ENCODE measurements at regions not wholly inside any gene's neighbourhood (a gene's known extent, or its start where the extent isn't known, plus 50 kb on each side); places are given as distances from the start of the nearest gene placed in this dataset.

DNA sequence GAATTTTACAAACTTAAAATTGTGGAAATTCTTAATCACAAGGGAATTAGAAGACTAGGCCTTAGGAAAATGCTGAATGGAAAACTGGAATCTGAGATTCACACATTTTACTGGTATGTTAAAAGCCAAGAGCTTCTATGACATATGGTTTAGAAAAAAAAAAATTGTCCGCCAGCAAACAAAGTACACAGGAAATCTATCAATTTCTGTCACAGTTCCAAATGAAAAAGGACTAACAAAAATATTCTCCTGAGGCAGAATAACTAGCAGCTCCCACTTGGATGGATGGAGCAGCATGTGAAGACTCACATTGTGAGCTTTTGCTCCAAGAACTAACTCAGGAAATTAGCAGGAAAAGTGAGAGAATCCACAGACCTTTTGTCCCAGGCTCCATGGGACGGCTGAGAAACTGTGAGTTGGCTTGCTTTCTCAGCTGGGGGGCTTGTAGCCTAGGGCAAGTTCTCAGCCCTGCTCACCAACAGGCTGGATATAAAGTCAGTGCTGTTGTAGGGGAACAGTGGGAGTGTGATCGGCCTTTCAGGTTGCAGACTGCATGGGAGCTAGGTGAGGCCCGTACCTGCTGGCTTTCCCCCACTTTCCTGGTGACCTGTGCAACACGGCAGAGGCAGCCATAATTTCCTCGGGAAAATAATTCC, 731.1 kb upstream of the SGO1 start:
- no peaks in the 10 kb centered on the region for H3K4me1 ChIP-seq
- no peaks in the 10 kb centered on the region for H3K27me3 ChIP-seq (replicated peaks in 1 of 7)
- peaks cover 0 to 63% (median 44%) of the 10 kb centered on the region in 8 donors for H3K9me3 ChIP-seq
- WGBS, 5 donors = 62 to 79% (median 76%) methylated on average over 6 of the region's 6 CpGs
- TF ChIP-seq POLR2A (IDR thresholded peaks at IDR 0.05) = no peak
- TF ChIP-seq, protein P1, sequence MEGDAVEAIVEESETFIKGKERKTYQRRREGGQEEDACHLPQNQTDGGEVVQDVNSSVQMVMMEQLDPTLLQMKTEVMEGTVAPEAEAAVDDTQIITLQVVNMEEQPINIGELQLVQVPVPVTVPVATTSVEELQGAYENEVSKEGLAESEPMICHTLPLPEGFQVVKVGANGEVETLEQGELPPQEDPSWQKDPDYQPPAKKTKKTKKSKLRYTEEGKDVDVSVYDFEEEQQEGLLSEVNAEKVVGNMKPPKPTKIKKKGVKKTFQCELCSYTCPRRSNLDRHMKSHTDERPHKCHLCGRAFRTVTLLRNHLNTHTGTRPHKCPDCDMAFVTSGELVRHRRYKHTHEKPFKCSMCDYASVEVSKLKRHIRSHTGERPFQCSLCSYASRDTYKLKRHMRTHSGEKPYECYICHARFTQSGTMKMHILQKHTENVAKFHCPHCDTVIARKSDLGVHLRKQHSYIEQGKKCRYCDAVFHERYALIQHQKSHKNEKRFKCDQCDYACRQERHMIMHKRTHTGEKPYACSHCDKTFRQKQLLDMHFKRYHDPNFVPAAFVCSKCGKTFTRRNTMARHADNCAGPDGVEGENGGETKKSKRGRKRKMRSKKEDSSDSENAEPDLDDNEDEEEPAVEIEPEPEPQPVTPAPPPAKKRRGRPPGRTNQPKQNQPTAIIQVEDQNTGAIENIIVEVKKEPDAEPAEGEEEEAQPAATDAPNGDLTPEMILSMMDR (IDR thresholded peaks at IDR 0.05 in 8 of 11, conservative IDR thresholded peaks at IDR 0.05 in 3 of 11) = no peak
- TF ChIP-seq POLR2AphosphoS5 (IDR thresholded peaks at IDR 0.05) = no peak
- no peak for DNase-seq
- no peak overlapping the region for H3K27ac ChIP-seq
- no peaks in the 10 kb centered on the region for H3K36me3 ChIP-seq
- H3K4me3 ChIP-seq = no peak overlapping the region
- intact Hi-C loops (cut with DNase I; ENCODE audit: low total_unique reads) = no loop called here

DNA sequence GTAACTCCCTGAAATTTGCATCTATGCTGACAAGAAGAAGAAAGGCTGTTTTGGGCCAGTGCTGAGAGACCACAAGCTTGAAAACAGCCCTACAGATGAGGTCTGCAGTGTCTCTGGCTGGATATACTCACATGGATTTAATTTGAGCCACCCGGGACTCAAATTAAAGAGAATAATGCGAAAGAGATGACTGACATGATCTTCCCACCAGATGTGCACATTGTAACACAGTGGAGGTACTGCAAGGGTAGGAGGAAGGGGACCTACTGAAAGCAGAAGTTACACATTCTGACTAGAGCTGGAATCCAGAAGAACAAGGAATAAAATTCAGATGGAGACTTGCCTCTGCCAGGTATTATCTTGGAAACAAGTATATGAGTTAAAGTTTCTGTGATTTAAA, 728.3 kb upstream of the SGO1 start:
- intact Hi-C loops (cut with DNase I; ENCODE audit: low total_unique reads) = no loop called here
- no peaks in the 10 kb centered on the region for H3K4me1 ChIP-seq
- H3K27me3 ChIP-seq (replicated peaks in 1 of 7) = no peaks in the 10 kb centered on the region
- H3K9me3 ChIP-seq = peaks cover 0 to 36% (median 22%) of the 10 kb centered on the region in 8 donors
- no peak overlapping the region for H3K4me3 ChIP-seq
- no peak for DNase-seq
- no peaks in the 10 kb centered on the region for H3K36me3 ChIP-seq
- 84 to 88% (median 88%) methylated on average over 2 of the region's 2 CpGs for WGBS, 5 donors
- no peak overlapping the region for H3K27ac ChIP-seq
- TF ChIP-seq POLR2A (IDR thresholded peaks at IDR 0.05) (no peak), POLR2AphosphoS5 (IDR thresholded peaks at IDR 0.05) (no peak)
- TF ChIP-seq, protein P1 (IDR thresholded peaks at IDR 0.05 in 8 of 11, conservative IDR thresholded peaks at IDR 0.05 in 3 of 11) = no peak

DNA sequence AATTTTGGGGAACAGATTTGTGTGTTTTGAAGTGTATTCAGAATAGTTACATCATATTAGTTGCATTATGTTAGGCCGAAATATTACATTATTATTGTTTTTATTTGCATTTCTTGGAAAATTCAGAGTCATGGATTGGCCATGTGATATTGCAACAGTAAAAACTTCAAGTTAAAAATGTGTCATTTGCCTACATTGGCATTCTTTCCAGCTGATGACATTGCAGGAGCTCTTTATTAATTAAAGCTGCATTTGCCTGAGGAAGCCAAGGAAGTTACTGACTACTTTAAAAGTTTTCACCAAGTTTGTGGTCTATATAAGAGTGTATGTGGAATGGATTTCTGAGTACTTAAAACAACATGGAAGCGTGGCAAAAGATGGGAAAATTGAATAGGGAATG, 726.4 kb upstream of the SGO1 start:
- TF ChIP-seq, protein P1 (IDR thresholded peaks at IDR 0.05 in 8 of 11, conservative IDR thresholded peaks at IDR 0.05 in 3 of 11) = no peak
- TF ChIP-seq POLR2A (IDR thresholded peaks at IDR 0.05) (no peak), POLR2AphosphoS5 (IDR thresholded peaks at IDR 0.05) (no peak)
- Histone ChIP-seq H3K36me3 (no peaks in the 10 kb centered on the region), H3K9me3 (peaks cover 0 to 17% (median 3%) of the 10 kb centered on the region in 8 donors), H3K27me3 (replicated peaks in 1 of 7) (no peaks in the 10 kb centered on the region), H3K4me1 (no peaks in the 10 kb centered on the region), H3K4me3 (no peak overlapping the region), H3K27ac (no peak overlapping the region)
- 62 to 76% (median 68%) methylated on average over 2 of the region's 2 CpGs for WGBS, 5 donors
- DNase-seq = no peak
- intact Hi-C loops (cut with DNase I; ENCODE audit: low total_unique reads) = no loop called here

DNA sequence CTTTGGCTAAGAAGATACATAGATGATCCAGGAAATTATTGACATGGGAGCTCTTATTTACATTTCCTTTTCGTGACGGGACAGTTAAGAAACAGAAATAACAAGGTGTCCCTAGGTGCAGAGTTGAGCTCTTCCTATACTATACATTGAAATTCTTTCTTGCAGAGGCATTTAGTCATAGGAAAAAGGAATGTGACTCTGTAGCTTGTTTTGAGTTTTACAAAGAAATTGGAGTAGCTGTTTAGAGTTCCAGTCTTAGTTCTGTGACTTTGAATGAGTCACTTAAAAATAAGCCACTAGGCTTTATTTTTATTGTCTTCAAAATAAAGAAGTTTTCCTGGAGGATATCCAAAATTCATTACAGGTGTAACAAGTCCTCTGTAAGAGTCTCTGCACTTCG, 723.5 kb upstream of the SGO1 start:
- H3K9me3 ChIP-seq = peaks cover 0 to 7% (median 0%) of the 10 kb centered on the region in 8 donors
- no peaks in the 10 kb centered on the region for H3K36me3 ChIP-seq
- H3K27ac ChIP-seq = no peak overlapping the region
- no peaks in the 10 kb centered on the region for H3K4me1 ChIP-seq
- 63 to 76% (median 71%) methylated on average over 3 of the region's 3 CpGs for WGBS, 5 donors
- no peak overlapping the region for H3K4me3 ChIP-seq
- DNase-seq = no peak
- no peaks in the 10 kb centered on the region for H3K27me3 ChIP-seq (replicated peaks in 1 of 7)
- TF ChIP-seq, protein P1 (IDR thresholded peaks at IDR 0.05 in 8 of 11, conservative IDR thresholded peaks at IDR 0.05 in 3 of 11) = no peak
- TF ChIP-seq POLR2AphosphoS5 (IDR thresholded peaks at IDR 0.05) (no peak), POLR2A (IDR thresholded peaks at IDR 0.05) (no peak)
- intact Hi-C loops (cut with DNase I; ENCODE audit: low total_unique reads) = no loop called here

All from spleen (tissue), 11 donors.